IPS DF 6.9 (cell line): ENCODE measurements at regions not wholly inside any gene's neighbourhood (a gene's known extent, or its start where the extent isn't known, plus 50 kb on each side); places are given as distances from the start of the nearest gene placed in this dataset.

Source experiments
- DNase-seq: peaks from one replicate; pipeline ENCODE4 v3.0.0-alpha.2; 2013; ENCODE audit warnings: low read depth, low spot score
- H3K27ac ChIP-seq: one replicate; pipeline ENCODE4 v1.5.1; 2013; ENCODE audit warnings: low read length, control low read depth
- H3K27me3 ChIP-seq: 2 replicates; pipeline ENCODE4 v1.6.1; 2013; ENCODE audit warnings: mild to moderate bottlenecking, low read length; ENCODE audit not compliant: control insufficient read depth, insufficient read depth
- H3K36me3 ChIP-seq: 2 replicates; pipeline ENCODE4 v1.6.1; 2013; ENCODE audit warnings: low read length; ENCODE audit not compliant: control insufficient read depth, insufficient read depth
- H3K4me1 ChIP-seq: 2 replicates; pipeline ENCODE4 v1.6.1; 2013; ENCODE audit warnings: low read length; ENCODE audit not compliant: control insufficient read depth, insufficient read depth
- H3K4me3 ChIP-seq: 2 replicates; pipeline ENCODE4 v1.5.1; 2013; ENCODE audit warnings: mild to moderate bottlenecking, low read length
- H3K9me3 ChIP-seq: 2 replicates; pipeline ENCODE4 v1.6.1; 2013; ENCODE audit warnings: low read length, inconsistent platforms; ENCODE audit not compliant: control insufficient read depth, insufficient read depth
- WGBS: extraction: QIAGEN DNeasy Blood & Tissue Kit; methylation state at CpG from one replicate; pipeline ENCODE4 v1.1.7; 2013; ENCODE audit warnings: mixed read lengths, missing lambda C conversion rate; ENCODE audit not compliant: insufficient read length, insufficient coverage; 5-methylcytosine and 5-hydroxymethylcytosine counted together

- Histone ChIP-seq H3K27me3 (no peaks in the 10 kb centered on the region), H3K4me3 (no peak overlapping the region), H3K36me3 (no peaks in the 10 kb centered on the region), H3K27ac (no peak overlapping the region), H3K9me3 (no peaks in the 10 kb centered on the region), H3K4me1 (no peaks in the 10 kb centered on the region)
- no CpG with 5 or more reads among the region's 9 CpGs for WGBS
- peak; percentile 60 for DNase-seq
Measured at GRCh38 chr10:84665883-84666463, 337.6 kb downstream of the CCSER2 start.

- Histone ChIP-seq H3K36me3 (no peaks in the 10 kb centered on the region), H3K27ac (no peak overlapping the region), H3K4me3 (no peak overlapping the region), H3K4me1 (no peaks in the 10 kb centered on the region), H3K9me3 (no peaks in the 10 kb centered on the region), H3K27me3 (no peaks in the 10 kb centered on the region)
- WGBS: no CpG with 5 or more reads among the region's 5 CpGs
- DNase-seq: no peak
Measured at GRCh38 chr10:84668186-84668763, 339.9 kb downstream of the CCSER2 start.

- no peaks in the 10 kb centered on the region for H3K27me3 ChIP-seq
- H3K27ac ChIP-seq: no peak overlapping the region
- H3K4me3 ChIP-seq: no peak overlapping the region
- WGBS: no CpG with 5 or more reads among the region's 2 CpGs
- no peaks in the 10 kb centered on the region for H3K9me3 ChIP-seq
- H3K36me3 ChIP-seq: no peaks in the 10 kb centered on the region
- no peaks in the 10 kb centered on the region for H3K4me1 ChIP-seq
- DNase-seq: no peak
Measured at GRCh38 chr10:84675060-84675459, 346.7 kb downstream of the CCSER2 start.

GRCh38 chr10:84676536-84676935 lies 348.1 kb downstream of the CCSER2 start:
- DNase-seq: no peak
- no peaks in the 10 kb centered on the region for H3K36me3 ChIP-seq
- H3K4me3 ChIP-seq: no peak overlapping the region
- WGBS: no CpG with 5 or more reads among the region's 3 CpGs
- H3K27ac ChIP-seq: no peak overlapping the region
- no peaks in the 10 kb centered on the region for H3K27me3 ChIP-seq
- no peaks in the 10 kb centered on the region for H3K9me3 ChIP-seq
- H3K4me1 ChIP-seq: no peaks in the 10 kb centered on the region

- WGBS: no CpG with 5 or more reads among the region's 3 CpGs
Measured at GRCh38 chr10:84681781-84682180, 353.4 kb downstream of the CCSER2 start.

GRCh38 chr10:84683550-84683949 lies 355.2 kb downstream of the CCSER2 start:
- Histone ChIP-seq H3K36me3 (no peaks in the 10 kb centered on the region), H3K9me3 (no peaks in the 10 kb centered on the region), H3K4me1 (no peaks in the 10 kb centered on the region), H3K4me3 (no peak overlapping the region), H3K27ac (no peak overlapping the region), H3K27me3 (no peaks in the 10 kb centered on the region)
- WGBS: no CpG with 5 or more reads among the region's 2 CpGs
- DNase-seq: no peak

More at GRCh38 chr10:84681781-84682180, 353.4 kb downstream of the CCSER2 start:
- Histone ChIP-seq H3K4me1 (no peaks in the 10 kb centered on the region), H3K27me3 (no peaks in the 10 kb centered on the region), H3K9me3 (no peaks in the 10 kb centered on the region), H3K36me3 (no peaks in the 10 kb centered on the region), H3K27ac (no peak overlapping the region), H3K4me3 (no peak overlapping the region)
- DNase-seq: no peak

GRCh38 chr10:84683980-84684740 lies 355.8 kb downstream of the CCSER2 start:
- Histone ChIP-seq H3K4me1 (no peaks in the 10 kb centered on the region), H3K27me3 (no peaks in the 10 kb centered on the region), H3K4me3 (no peak overlapping the region), H3K9me3 (no peaks in the 10 kb centered on the region), H3K36me3 (no peaks in the 10 kb centered on the region), H3K27ac (no peak overlapping the region)
- DNase-seq: no peak
- WGBS: no CpG with 5 or more reads among the region's 6 CpGs

- Histone ChIP-seq H3K9me3 (no peaks in the 10 kb centered on the region), H3K27ac (no peak overlapping the region), H3K4me1 (no peaks in the 10 kb centered on the region), H3K4me3 (no peak overlapping the region), H3K36me3 (no peaks in the 10 kb centered on the region), H3K27me3 (no peaks in the 10 kb centered on the region)
- no CpG with 5 or more reads among the region's 3 CpGs for WGBS
- DNase-seq: no peak
Measured at GRCh38 chr10:84685047-84685660, 356.8 kb downstream of the CCSER2 start.

- no peak overlapping the region for H3K4me3 ChIP-seq
- no peak overlapping the region for H3K27ac ChIP-seq
- no peaks in the 10 kb centered on the region for H3K36me3 ChIP-seq
- DNase-seq: no peak
- H3K4me1 ChIP-seq: no peaks in the 10 kb centered on the region
- no peaks in the 10 kb centered on the region for H3K27me3 ChIP-seq
- H3K9me3 ChIP-seq: no peaks in the 10 kb centered on the region
Measured at GRCh38 chr10:84693006-84693405, 364.6 kb downstream of the CCSER2 start.

GRCh38 chr10:84695902-84696301 lies 367.5 kb downstream of the CCSER2 start:
- no peaks in the 10 kb centered on the region for H3K4me1 ChIP-seq
- H3K27me3 ChIP-seq: no peaks in the 10 kb centered on the region
- H3K36me3 ChIP-seq: no peaks in the 10 kb centered on the region
- WGBS: no CpG with 5 or more reads among the region's 3 CpGs
- no peak for DNase-seq
- no peak overlapping the region for H3K4me3 ChIP-seq
- no peak overlapping the region for H3K27ac ChIP-seq
- no peaks in the 10 kb centered on the region for H3K9me3 ChIP-seq
